ENCODE measurements at regions not wholly inside any gene's neighbourhood (a gene's known extent, or its start where the extent isn't known, plus 50 kb on each side); places are given as distances from the start of the nearest gene placed in this dataset.
A peak's percentile ranks its signal among the peaks of the same experiment; 100 is the strongest.
"Not testable (repeated sequence)": the region's sequence is repeated elsewhere in the genome, so short reads cannot be mapped to it uniquely, and the experiment has no call there.

DNA sequence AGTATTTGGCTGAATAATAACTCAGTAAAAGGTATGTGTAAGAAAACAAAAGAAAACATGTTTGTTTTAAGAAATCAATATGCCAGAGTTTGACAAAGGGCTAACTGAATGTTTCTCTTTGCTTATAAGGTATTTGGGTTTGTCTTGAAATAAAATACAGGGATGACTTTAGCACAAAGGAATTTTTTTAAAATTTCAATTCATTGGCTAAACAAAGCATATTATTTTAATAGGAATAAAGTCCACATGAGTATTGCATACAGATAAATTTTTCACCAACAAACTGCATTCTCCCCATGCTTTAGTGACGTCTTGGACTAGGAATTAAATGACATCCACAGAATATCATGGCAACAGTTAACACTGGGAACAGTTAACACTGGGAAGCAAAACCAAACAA is 480.0 kb upstream of the JAG1 start:
- no peak for DNase-seq

DNA sequence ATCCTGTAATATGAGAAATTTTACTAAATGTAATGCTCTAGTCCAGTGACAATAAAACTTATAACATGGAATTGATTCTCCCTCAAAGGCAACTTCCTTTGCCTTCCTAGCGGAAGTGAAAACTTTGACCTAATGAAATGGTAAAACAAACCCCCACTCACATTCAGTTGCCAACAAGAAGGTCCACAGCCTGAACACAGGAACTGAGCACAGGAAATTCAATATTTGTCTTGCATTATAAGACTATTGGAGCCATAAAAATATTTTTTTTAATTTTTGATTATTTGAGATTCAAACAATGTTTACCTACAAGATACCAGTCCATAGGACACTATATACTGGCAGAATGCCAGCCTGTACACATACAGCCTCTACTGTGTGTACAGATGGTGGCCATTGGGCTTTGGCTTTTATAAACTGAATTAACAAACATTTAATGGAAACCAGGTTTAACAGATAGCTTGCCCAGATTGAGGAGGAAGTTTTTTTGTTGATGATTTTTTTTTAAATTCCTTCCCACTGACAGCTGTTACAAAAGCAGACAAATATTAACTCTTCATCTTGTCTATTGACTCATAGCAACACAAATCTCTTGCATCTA is 481.5 kb upstream of the JAG1 start:
- peak; percentile 67 for DNase-seq

DNA sequence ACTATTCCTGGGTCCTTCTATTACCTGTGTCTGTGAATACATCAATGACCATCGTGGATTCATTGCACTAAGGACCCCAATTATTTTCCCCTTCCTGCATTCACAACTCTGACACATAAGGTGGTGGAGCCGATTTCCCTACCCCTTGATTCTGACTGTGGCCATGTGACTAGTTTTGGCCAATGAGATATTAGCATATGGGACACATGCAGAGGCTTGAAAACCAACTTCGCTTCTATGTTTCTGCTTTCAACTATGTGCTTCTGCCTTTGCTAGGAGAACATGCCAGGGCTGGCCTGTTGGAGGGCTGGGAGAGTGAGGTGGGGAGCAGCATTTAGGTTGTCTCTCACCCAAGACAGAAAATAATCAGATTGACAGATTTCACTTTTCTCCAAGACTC is 483.1 kb upstream of the JAG1 start:
- DNase-seq = no peak

DNA sequence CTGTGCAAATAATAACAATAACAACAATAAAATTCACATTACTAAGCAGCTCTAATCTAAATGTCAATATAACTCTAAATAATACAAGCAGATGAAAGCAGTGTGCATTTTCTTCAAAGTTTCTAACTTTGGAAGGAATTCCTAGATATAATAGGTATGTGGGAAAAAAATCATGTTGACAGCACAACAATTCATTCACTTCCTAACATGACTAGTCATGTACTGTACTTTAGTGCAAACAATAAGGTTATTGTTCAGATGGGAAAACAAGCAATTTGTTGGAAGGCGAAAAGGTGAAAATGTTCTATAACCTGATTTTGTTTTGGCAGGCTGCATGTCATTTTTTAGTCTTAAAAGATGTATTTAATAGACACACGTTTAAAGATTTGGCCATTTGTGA is 484.3 kb upstream of the JAG1 start:
- DNase-seq = no peak

DNA sequence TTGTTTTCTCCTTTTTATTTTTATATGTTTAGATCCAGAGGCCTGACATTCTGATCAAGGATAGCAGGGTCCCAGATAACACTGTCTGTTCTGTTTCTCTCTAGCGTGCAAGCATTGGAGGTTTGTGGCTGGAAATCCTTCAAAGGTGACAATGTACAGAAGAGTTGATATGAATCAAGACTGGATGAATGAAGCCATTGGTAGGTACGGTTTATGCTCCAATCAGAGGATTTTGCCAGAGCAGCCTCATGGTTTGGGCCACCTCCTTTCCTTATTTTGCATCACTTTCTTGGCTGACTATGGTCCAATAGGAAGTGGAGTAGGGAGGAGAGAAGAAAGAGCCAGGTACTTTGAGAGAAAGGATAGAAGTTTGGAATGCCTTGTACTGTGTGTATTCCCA is 484.8 kb upstream of the JAG1 start:
- no peak for DNase-seq

DNA sequence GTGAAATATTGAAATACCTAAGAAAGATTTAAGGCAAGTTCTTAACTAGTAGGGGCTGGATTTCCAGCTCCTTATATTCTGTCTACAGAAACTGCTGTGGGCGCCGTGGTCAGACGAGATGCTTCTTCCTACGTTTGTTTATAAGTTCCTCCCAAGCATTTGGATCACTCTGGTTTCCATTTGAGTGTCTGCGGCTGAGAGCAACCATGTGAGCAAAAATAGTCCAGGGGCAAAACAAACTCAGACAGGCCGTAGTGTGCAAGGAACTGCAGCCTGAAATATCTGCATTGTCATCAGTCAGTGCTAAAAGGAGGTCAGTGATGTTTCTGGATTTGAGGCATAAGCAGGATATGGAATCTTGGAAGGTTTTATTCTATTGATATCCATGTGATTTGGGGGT is 485.9 kb upstream of the JAG1 start:
- no peak for DNase-seq

DNA sequence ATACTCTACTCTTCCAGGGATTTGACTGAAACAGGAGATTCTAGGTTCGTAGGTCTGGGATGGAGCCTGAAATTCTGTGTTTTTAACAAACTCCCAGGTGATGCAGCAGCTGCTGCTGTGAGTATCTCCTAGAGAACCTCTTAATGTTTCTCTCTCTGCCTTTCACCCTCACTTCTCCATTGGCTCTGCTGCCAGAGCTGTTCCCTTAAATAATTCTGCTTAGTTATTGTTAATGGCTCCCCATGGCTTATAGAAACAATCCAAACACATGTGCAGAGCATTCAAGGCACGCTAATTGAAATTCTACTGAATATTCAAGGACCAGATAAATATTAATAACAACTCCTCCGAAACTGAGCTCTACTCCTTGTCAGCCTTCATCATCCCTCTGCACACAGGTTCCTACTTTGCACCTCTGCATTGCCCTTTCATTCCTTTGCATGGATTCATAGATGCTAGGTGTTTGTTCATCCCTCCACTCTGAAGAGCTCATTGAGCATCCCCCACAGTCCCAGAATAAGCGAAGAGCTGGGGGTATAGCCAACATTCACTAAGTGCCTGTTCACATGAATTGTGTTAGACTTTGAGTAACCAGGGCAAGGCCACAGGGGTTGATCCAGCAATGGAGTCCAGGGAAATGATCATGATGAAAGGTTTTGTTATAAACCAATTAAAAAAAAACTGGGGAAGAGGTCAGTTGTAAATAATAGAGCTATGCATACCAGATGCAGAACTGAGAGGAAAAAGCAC is 488.4 kb upstream of the JAG1 start:
- DNase-seq = no peak

DNA sequence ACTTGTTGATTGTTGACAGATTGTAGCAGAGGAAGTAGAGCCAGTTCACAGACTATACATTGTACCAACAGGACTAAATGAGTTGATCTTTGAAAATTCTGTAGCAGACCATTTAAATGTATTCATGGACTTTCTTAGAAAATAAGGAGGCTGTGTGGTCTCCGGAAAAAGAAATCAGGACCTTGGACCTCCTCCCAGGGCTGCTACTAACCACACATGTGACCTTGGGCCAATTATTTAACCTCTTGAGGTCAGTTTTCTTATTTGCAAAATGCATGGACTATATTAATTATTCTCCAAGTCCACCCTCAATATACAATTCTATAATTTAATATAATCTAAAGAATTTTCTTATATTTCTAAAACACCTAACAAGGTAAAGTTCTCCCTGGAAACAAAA is 492.0 kb upstream of the JAG1 start:
- no peak for DNase-seq

DNA sequence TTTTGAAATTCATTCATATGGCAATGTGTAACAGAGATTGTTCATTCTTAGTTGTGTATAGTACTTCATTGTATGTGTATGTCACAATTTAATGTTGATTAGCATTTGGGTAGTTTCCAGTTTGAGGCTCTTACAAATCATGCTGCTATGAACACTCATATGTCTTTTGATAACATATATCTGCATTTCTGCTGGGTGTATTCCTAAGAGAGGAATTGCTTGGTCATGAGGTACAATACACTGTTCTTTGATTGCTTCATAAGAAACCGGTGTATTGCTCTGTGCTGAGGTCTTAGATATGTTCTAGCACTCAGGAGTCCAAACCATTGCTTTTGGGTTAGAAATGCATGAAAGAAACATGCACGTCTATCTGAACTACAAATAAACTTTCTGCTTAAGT is 492.9 kb upstream of the JAG1 start:
- DNase-seq = no peak

DNA sequence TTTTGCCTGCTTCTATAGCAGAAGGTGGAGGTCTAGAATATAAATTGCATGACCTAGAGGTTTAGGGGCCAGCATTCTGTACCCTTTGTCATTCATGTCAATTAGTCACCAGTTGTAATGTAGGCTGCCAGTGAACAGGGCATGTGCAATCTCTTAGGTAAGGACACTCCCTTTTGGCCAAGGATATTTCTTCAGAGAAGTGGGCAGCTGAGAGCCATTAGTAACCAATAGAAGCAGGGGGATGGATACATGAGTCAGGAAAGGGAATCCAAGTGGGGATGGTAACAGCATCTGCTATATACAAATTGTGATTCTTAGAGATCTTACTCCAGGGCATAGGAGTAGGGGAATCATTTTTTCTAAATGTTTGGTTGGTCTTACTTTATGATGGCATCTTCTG is 494.2 kb upstream of the JAG1 start:
- DNase-seq = no peak

DNA sequence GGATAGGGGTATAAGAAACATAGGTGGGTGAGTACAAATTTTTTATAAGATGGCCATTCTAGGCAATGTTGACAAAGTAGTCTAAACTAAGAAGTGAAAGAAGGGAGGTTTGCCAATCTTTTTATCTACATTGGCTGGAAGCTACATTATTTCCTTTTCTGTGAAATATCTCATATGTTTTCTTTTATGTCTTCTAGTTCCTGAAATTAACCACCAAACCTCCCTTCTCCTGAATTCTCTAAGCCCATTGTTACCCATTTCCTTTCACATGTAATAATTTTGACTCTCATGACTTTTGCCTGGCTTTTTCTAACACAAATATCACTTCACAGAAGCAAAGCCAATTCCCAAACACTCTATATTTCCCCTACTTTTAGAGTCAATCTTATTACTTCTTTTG is 496.2 kb upstream of the JAG1 start:
- DNase-seq = no peak

DNA sequence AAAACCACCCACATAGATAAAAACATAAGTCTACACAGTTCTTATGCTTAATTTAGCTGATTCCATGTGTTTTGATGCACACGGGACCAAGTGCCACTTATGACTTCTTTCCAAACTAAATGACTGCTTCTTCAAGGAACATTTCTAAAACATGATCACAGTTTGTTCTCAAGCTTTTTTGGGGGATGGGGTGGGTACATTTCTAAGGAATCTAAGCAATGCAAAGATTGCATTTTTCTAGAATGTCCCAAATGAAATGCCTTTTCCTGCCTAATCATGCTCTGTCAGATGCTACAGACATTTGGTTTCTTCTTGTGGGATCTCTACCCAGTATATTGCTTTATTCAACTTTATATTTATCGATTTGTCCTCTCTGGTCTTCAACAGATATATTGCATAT is 496.8 kb upstream of the JAG1 start:
- no peak for DNase-seq

DNA sequence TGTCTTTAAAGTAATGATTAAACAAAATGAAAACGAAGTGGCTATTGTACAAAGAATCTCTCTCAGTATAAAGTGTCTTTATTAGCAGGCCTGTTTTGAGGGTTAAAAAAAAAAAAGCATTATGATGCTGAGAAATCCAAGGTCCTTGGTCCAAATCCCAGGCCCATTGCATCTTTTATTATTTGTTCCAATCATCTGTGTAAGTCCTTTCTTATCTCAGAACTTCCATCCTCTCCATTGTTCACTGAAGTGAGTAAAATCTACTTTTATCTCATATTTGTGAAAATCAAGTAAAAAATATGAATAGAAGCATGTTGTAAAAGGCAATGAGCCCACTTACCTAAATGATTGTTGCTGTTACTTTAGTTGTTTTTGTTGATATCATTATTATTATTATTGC is 499.1 kb upstream of the JAG1 start:
- DNase-seq = no peak

DNA sequence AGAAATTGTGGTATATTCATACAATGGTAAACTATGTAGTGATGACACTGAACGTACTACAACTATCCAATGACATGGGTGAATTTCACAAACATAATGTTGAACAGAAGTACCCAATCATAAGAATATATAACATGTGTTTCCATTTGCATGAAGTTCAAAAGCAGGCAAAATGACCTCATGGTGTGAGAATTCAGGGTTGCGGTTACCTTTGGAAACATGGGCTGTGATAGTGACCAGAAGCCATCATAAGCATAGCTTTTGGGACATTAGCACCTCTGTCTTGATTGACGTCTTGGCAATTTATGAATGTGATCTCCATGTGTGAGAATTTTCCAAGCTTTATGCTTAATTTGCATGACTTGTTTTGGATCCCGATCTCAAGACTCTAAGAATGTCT is 500.1 kb upstream of the JAG1 start:
- DNase-seq = no peak

DNA sequence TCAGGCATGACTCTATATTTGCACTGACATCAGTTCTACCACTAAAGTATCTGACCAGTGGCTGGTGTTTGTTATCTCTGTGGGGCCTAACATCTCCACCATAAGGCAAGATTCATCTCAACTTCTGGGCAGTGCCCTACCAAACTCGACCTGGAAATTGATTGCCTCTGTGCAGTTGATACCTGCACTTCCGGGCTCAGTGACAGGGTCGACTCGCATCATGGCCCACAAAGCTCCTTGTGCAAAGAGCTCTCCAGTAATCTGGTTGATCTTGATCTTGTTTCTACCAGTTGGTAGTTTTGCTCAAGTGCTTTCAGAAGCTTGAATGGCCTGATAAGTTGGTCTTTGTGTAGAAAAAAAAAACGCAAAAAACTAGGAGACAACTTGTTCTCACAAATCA is 501.1 kb upstream of the JAG1 start:
- no peak for DNase-seq

DNA sequence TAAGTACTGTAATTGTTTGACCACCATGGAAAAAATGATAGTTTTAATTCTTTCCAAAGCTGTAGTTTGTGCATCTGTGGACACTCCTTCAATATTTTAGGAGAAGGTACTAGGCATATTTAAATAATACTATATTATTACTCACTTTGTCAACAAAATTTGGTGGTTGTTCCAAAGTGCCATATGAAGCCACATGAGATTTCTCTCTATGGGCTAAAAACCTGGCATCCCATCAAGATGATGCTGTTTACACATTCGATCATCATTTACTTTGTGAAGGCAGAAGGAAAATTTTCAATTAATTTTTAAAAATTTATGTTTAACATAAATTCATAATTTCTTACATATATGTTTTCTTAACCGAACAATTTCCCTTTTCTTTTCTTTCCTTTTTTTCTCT is 502.6 kb upstream of the JAG1 start:
- no peak for DNase-seq

DNA sequence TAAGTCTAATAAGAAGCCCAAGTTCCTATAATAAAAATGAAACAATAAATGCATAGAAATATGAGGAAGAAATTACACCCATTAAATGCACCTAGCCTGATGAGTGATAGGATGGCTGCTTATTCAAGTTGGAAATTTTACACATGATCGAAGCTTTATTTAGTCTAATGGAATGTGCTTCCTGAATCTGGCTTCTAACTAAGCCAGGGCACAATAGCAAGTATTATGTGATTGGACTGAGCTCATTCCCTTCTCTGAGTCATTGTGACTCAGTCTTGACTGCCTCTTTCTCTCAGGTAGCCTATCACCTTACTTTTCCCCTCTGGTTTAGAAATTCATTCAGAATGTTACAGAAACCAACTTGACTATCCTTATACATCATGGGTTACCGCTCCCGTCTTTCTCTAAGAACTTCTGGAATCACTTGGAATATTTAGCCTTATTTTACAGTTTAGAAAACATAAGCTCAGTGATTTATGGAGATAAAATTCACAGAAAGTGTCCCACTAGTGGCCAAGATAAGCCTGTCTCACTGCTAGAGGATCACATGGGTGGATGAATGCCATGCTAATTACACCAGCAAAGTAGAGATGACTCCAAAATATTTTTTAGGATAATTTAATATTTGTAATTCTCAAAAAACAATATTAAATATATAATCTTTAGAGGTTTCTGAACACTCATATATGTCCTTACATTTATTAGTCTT is 505.3 kb upstream of the JAG1 start:
- DNase-seq = no peak

DNA sequence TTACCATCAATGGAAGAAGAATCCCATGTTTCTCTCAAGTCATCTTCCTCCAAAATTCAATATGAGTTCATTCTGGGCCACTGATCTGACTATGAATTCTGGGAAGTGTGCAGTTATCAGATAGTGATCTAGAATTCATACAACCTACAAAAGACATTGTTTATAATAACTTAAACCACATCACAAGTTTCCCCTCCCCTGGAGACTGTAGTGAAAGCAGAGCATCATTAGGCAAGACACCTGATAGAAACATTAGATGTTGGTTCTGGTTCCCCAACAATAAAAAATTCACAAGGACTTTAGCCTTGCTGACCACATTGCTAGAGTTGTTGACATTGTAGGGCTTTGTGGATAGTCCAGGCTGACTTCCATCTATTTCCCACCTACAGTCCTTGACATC is 506.4 kb upstream of the JAG1 start:
- DNase-seq = no peak

DNA sequence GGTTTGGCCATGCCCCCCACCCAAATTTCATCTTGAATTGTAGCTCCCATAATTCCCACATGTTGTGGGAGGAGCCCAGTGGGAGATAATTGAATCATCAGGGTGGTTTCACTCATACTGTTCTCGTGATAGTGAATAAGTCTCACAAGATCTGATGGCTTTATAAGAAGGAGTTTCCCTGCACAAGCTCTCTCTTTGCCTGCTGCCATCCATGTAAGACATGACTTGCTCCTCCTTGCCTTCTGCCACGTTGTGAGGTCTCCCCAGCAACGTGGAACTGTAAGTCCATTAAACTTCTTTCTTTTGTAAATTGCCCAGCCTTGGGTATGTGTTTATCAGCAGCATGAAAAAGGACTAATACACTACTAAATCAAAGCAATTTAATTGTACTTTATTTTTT is 507.3 kb upstream of the JAG1 start:
- DNase-seq = not testable (repeated sequence)

DNA sequence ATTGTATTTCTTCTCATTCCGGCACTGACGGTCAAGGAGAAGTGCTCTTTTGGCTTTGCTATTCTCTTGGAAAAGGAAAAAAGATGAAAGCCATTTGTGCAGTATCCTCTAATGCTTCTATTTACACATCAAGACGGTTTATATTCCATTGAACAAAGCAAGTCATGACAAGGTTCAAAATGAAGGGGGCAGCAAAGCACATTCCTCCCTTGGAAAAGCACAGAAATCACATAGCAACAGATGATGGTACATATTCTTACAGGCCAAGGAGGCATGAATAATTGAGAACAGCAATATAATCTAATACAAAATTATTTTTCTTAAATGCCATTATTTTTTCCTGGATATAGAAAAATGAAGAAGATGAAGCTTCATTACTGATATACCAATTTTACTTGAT is 508.2 kb upstream of the JAG1 start:
- no peak for DNase-seq

DNA sequence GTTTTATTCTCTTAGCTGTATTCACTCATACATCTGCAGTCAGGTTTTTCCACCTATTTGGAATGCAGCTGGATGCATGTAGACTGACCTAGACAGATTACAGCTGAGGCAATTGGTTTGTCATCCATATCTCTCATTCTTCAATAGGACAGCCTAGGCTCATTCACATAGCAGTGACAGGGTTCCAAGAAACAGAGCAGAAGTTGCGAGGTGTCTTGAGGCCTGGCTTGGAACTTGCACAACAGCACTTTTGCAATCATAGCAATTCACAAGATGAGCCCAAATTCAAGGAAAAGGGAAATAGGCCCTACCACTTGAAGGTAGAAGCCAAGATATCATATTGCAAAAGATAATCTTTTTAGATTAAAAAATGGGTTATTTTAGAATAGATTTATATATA is 508.9 kb upstream of the JAG1 start:
- DNase-seq = no peak

DNA sequence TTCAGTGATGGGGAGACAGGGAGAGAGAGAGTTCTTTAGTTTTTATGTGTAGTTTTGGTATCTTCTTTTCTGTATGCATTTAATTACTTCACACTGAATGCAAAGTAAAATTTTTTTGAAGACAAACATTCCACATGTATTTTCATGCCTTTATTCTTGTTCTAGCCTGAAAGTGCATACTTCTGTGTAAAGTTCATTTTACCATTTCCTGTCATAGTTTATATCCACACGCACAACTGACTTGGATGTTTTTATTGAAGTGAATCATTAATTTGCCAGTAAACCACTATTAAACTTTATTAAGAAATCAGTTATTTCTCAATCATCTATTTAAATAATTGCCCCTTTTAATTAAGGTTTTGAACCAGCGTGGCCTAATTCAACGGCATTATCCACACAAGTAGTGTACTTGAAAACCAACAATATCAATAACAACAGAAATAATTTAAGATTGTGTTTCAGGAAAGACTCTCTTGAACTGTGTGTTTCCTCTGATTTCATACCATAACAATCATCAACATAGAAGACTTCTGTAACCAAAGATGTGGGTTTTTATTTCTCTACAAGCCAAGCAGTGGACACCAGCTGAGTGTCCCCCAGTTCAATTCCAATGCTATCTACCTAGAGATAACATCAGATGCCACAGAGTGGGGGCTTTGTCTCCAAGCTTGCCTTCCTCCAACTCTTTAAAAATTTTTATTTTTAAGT is 512.7 kb upstream of the JAG1 start:
- no peak for DNase-seq

DNA sequence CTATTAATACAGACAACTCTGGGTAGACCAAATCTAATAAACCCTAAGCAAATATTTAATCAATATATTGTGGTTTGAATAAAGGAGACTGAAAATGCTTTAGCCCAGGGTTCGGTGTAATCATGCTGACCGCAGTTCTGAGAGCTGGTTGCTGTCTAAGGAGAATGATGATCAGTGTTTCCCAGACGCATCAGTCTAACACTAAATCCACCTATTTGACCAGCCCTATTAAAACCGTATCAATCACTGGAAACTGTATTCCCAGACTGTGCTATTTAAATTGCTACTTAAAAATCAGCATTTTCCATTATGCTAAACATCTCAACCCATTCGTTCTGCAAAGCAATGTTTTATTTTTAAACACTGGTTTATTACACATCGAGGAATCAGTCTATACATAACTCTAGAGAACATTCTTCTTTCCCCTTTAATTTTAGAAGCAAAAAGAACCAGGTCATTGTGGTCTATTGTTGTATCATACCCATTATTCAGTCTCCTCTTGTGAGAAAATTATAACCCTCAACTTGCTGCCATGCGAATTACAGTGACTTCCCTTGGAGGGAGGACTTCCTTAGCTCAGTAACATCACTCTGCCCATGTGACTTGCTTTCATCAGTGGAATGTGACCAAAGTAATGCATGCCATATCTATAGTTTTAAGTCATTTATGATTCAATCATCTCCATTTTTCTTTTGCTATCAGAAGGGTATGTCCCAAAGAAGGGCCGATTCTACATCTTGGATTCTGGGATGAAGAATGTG is 515.2 kb upstream of the JAG1 start:
- no peak for DNase-seq

All from NCI-H748 treated with DMSO at 0.1 percent for 48 hours (cell line).